ENCODE measurements at regions not wholly inside any gene's neighbourhood (a gene's known extent, or its start where the extent isn't known, plus 50 kb on each side); places are given as distances from the start of the nearest gene placed in this dataset.
"Not testable (repeated sequence)": the region's sequence is repeated elsewhere in the genome, so short reads cannot be mapped to it uniquely, and the experiment has no call there.

GRCh38 chr2:83006961-83007360 is 1452.1 kb downstream of the SUCLG1 start:
- DNase-seq = no peak

DNA sequence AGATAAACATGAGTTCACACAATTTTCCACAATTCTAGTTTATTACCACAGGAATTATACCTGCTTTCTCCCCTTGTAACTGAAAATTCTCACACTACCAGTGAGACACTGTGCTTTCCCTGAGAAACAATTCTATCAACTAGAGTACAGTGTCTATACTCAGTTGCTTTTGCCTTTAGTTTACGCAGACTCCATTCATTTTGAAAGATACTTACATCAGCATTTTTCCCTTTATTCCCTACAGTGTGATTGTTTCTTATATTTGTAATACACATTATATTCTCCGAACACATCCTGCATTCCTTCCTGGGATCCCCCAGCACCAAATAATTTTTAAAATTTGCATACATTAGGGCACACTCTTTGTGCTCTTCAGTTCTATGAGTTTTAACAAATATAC is 1455.5 kb downstream of the SUCLG1 start:
- no peak for DNase-seq

DNA sequence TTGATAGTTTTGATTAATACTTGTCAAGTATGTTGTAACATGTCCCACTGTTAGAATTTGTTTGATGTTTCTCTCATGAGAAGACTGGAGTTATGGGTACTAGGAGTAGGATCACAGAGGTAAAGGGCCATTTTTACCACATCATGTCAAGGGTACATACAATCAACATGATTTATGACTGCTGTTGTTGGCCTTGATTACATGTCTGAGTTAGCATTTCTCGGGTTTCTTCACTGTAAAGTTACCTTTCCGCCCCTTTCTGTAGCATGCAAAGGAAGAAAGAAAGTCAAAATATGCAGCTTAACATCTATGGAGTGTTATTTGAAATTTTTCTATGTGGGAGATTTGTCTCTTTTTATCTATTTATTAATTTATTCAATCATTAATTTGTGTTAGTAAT is 1456.4 kb downstream of the SUCLG1 start:
- DNase-seq = no peak

DNA sequence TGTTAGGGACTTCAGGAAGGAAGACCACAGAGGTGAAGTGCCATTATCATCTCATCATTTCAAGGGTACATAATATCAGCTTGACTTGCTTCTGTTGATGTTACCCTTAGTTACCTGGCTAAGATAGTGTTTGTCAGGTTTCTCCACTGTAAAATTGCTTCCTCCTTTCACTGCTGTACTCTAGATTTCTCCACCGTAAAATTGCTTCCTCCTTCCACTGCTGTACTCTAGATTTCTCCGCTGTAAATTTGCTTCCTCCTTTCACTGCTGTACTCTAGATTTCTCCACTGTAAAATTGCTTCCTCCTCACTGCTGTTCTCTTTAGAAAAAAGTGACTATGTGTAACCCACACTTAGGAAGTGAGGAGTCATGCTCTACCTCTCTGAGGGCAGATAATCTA is 1460.3 kb downstream of the SUCLG1 start:
- no peak for DNase-seq

GRCh38 chr2:82996217-82996616 is 1462.9 kb downstream of the SUCLG1 start:
- no peak for DNase-seq

DNA sequence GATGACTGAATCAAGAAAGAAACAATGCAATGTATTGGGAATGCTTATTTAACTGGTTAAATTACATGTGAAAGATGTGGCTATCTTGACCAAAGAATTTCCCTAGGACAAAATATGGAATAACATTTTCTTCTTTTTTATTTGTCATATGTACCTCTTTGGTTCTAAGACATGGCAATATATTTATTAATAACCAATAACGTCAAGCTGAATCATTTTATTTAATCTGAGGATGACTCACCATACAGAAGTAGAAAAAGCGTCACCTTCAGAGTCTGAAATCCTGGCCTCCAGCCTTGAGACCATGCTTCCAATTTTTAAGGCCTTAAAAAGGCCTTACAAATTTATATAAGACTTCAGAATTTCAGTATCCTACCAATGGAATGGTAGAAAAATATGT is 1464.9 kb downstream of the SUCLG1 start:
- no peak for DNase-seq

- DNase-seq = no peak
Measured at GRCh38 chr2:82993609-82994008, 1465.5 kb downstream of the SUCLG1 start.

DNA sequence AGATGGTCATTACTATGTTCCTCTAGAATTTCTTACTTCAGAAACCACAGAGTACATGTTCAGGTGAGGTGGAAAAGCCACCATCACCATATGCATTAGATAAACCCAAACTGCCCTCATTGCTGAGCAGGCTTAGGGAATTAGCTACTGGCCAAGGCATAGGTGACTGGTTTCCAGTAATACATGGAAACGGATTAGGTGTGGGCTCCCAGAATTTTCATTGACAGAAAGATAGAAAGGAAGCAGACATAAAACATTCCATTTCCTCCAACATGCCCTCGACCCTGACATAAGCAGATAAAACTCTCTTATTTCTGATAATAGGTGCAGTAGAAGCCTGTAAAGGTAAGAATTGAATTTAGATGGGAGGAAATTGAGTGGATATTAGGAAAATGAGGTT is 1466.1 kb downstream of the SUCLG1 start:
- no peak for DNase-seq

- not testable (repeated sequence) for DNase-seq
Measured at GRCh38 chr2:82987706-82988105, 1471.4 kb downstream of the SUCLG1 start.

- no peak for DNase-seq
Measured at GRCh38 chr2:82986899-82987298, 1472.2 kb downstream of the SUCLG1 start.

GRCh38 chr2:82985572-82986197 is 1473.4 kb downstream of the SUCLG1 start:
- no peak for DNase-seq

DNA sequence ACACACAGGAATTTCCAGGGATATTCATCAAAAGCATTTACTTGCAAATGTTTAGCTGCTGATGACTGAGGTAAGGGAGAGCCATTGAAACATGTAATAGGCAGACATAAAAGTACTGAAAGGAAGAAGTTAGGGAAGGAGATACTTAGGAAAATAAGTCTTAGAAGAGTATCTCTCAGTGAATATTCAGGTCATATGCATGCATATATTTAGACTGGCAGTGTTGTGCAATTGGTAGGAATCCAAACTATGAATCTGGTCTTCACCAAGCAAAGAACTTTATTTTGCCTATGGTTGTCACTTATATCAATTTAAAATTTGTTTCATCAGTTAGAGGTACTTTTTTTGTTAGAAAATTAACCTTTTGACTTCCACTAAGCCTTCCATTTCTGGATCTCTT is 1490.7 kb downstream of the SUCLG1 start:
- no peak for DNase-seq

DNA sequence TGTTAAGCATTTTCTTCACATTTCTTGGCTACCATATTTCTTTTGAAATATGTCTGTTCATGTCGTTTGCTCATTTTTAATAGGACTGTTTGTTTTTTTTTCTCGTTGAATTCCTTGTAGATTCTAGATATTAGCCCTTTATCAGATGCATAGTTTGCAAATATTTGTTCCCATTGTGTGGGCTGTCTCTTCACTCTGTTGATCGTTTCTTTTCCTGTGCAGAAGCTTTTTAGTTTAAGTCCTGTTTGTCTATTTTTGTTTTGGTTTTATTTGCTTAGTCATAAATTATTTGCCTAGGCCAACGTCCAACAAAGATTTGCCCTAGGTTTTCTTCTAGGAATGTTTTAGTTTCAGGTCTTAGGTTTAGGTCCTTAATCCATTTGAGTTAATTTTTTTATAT is 1494.7 kb downstream of the SUCLG1 start:
- DNase-seq = no peak

- no peak for DNase-seq
Measured at GRCh38 chr2:82959727-82960126, 1499.4 kb downstream of the SUCLG1 start.

DNA sequence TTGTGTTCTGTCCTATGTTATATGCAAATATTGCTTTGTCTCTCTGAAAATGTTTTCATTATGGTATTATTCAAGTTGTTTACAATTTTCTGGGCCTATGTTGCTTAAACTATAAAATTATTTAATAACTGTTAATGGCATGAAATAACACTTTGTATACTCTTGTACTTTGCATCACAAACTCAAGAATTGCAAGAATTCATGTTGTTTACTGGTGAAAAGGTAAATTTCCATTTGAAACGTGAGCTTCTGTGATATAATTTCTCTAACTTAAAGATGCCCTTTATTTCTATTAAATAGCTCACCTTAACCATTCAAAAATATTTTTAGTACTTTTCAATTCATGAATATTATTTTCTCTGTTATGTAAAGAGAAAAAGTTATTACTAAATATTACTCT is 1504.2 kb downstream of the SUCLG1 start:
- DNase-seq = no peak

- DNase-seq = no peak
Measured at GRCh38 chr2:82939211-82939610, 1519.9 kb downstream of the SUCLG1 start.

- not testable (repeated sequence) for DNase-seq
Measured at GRCh38 chr2:82938321-82938845, 1520.7 kb downstream of the SUCLG1 start.

DNA sequence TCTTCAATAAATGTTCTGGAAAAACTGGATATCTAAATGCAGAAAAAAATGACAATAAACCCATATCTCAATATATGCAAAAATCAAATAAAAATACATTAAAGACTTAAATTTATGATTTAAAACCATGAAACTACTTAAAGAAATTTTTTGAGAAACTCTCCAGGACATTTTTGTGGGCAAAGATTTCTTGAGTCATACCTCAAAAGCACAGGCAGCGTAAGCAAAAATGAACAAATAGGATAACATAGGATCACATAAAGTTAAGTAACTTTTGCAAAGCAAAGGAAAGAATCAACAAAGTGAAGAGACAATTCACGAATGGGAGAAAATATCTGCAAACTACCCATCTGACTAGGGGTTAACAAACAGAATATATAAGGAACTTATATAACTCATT is 1545.5 kb downstream of the SUCLG1 start:
- no peak for DNase-seq

- DNase-seq = no peak
Measured at GRCh38 chr2:82896117-82896516, 1563.0 kb downstream of the SUCLG1 start.

GRCh38 chr2:82893190-82893589 is 1565.9 kb downstream of the SUCLG1 start:
- no peak for DNase-seq

GRCh38 chr2:82879803-82880202 is 1579.3 kb downstream of the SUCLG1 start:
- no peak for DNase-seq

DNA sequence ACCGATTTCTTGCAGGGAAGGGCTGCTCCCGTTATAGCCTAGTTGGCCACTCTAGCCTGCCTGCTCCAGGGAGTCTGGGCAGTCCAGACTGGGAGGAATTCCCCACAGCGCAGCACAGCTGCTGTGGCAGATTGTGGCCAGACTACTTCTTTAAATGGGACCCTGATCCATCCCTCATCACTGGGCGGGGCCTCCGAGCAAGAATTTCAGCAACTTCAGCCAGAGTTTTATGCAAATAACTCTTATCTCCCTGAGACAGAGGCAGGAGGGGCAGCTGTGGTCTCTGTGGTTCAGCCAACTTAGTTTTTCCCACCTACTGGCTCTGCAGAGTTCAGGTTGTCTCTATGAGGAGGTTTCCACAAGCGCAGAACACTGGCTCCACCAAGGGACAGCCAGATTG is 1583.2 kb downstream of the SUCLG1 start:
- peak; percentile 21 for DNase-seq

DNA sequence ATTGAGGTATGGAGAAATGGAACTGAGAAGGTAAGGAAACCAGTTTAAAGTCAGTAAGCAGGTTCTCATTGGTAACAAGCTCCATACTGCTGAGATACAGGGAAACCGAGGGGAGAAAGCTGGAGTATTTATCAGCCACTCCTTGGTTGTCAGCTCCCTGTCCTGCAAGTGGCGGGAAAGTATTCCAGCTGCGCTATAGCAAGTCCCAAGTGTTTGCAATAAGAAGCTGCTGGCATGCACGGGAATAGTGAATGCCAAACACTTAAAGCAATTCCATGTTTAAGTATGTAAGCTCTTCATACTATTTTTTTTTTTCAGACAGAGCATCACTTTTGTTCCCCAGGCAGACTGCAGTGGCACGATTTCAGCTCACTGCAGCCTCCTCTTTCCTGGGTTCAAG is 1601.1 kb downstream of the SUCLG1 start:
- no peak for DNase-seq

DNA sequence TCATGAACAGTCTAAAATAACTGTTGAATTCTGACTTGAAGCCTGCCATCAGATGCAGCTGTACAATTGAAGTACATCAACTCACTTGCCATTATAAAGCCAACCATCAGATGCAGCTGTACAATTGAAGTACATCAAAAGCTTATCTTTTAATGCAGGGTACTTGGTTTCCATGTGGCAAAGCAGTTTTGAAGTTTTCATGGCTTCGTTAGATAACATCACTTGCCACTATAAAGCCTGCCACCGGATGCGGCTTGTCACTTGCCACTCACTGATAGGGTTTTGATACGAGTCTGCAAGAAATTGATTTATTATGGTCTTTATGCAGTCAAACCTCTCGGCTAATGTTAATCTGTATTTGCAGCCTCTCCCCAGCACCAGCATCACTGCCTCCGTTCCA is 1605.8 kb downstream of the SUCLG1 start:
- DNase-seq = no peak

DNA sequence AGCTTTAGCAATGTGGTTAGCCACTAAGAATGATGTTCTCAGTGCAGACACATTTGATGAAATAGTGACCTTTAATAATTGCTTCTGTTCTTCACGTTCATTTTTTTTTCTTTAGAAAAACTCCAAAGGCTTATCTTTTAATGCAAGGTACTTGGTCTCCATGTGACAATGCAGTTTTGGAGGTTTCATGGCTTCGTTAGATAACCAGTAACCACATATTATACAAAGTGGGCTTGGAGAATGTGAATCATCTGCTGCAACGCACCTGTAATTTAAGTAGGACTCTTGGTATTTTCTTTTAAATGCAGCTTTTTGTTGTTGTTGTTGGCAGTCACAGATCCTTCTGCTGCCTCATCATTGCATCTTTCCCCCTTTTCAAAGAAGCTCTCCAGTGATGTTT is 1606.3 kb downstream of the SUCLG1 start:
- DNase-seq = no peak
